ENCODE measurements at regions not wholly inside any gene's neighbourhood (a gene's known extent, or its start where the extent isn't known, plus 50 kb on each side); places are given as distances from the start of the nearest gene placed in this dataset.

DNA sequence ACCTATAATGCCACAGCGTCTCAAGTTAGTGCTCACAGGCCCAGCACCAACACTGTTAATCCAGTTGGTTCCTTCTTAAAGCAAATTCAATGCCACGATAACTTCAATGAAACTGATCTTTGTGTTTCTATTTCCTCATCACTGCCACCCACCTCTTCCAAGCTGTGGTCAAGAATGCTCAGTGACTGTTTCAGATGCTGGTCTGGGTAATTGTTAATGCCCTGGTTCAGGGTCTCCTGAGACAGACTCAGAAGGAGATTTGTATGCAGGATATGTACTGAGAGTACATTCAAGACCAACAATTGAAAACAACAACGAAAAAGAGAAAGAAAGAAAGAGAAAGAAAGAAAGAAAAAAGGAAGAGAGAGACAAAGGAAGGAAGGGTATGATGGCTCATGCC, 505.3 kb downstream of the TLE4 start:
- no peak for DNase-seq (ENCODE audit: low read depth in 2 of 2)

DNA sequence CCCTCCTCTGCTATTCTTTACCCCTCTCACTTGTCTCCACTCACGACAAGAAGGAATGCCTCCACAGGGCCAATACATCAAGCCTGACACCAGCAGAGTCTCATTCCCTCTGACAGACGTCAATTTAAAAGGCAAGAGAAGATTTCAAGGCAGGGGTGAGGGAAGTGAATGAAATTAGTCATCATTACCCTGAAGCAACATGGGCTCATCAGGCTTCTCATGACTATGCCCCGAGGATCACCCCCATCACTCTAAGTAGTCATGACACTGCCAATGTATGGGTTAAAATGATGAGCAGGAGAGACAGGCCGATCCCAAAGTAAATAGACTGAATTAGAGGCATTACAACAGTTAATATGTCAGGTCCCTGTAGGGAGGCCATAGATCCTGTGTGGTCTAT, 504.4 kb downstream of the TLE4 start:
- no peak for DNase-seq (ENCODE audit: low read depth in 2 of 2)

DNA sequence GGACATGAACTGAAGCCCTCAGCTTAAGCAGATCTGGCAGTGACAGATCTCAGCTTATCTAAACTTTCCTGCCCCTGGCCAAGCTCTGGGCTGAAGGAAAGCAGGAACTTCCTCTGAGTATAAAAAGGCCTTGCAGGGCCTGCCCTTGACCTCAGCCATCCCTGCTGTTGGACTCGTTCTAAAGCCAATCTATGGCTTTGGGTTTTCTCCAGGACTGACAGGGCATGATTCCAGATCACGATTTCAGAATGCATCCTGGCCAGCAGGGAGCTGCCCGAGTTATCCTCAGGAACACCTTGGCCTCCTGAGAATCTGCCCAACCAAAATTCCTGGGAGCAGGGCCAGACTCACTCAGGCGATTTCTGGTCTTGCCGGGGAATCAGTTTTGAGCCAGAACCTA, 502.7 kb downstream of the TLE4 start:
- DNase-seq (ENCODE audit: low read depth in 2 of 2) = no peak

DNA sequence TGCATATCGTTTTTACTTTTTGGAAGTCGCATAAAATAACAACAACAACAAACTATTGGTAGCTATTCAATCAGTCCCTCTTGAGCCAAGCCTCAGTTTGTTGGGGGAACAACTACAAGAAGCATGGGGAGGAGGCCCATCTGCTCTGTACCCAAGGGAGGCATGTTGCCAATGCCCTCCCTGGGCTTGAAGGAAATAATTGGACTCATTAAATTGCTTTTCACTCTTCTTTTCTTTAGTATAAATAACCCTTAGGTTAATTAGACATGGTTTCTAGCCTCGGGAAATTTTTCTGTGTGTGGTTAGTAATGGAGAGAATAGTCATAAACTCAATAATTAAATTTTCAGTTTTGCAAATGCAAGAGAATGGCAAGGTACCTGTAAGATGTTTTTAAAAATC, 500.7 kb downstream of the TLE4 start:
- DNase-seq (ENCODE audit: low read depth in 2 of 2) = no peak

DNA sequence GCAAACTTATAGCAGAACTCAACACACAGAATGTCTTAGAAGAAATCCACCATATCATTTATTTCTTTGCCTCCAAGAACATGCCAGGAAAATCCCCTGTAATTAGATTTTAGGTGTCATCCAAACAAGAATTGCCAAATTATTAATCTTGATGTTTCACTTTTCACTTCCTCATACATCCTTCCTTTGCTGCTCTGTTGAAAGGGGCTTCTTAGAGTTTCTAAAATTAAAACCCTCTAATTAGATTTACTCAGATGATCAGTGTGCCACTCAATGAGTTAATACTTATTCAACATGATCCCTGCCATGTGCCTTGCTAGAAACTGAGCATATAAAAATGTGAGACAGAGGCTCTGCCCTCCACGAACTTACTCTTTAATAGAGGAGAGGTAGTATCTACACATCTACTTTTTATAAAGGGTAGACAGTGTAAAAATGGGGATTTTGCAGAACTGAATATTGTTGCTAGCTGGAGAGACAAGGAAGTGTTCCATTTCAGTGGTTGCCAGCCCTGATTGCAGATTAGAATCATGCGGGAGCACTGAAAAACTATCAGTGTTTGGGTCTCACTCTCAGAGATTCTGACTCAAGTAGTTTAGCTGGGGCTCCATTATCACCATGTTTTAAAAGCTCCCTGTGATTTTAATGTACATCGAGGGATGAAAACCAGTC, 498.4 kb downstream of the TLE4 start:
- DNase-seq (ENCODE audit: low read depth in 2 of 2) = no peak

DNA sequence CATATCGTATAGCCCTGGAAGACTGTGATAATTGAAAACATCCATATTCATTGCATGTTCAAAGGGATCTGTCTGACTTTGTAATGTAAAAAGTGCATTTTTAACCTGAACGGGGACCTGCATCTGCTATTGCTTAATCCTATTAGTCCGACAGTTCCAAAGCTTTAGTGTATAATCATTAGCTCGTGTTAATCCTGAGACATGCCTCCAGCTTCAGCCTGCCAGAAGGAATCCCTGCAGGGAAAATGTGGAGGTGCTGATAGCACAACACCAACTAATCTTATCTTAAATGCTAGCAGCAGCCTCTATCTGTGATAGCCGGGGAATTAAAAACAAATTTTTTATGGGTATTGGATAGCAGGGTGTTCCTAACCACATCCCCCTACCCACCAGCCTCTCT, 495.2 kb downstream of the TLE4 start:
- no peak for DNase-seq (ENCODE audit: low read depth in 2 of 2)

DNA sequence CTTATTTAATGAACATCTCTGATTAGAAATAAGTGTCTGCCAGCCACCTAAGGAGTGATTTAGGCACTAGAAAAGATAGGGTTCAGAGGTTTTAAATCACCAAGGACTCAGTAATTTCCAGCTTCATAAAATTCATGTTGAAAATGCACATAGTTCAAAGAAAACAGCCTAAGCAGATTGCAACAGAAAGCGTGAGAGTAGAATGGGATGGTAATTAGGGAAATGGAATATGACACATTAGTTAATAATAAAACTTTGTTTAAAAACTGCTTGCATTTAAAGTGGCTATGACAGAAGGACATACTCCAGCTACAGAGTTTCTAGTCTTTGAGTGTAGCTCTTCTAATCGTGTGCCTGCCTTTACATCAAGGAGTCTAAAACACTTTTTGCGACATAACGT, 490.8 kb downstream of the TLE4 start:
- DNase-seq (ENCODE audit: low read depth in 2 of 2) = no peak

DNA sequence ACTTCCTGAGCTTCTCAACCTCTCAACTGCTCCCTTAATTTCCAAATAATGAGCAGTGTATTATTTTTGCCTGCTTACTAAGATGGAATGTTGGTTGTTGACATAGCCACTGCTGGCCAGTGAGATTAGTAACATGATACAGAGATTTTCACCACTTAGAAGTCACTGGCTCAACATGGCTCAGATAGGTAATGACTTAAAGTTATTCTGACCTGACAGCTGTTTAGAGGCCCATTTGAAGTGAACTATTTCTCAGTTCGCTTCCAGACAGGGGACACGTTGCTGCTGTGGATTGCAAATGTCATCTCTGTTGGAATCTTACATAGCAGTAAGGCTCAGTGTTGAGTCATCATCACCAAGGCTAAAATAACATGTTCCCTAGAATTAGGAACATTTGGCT, 490.2 kb downstream of the TLE4 start:
- DNase-seq (ENCODE audit: low read depth in 2 of 2) = no peak

DNA sequence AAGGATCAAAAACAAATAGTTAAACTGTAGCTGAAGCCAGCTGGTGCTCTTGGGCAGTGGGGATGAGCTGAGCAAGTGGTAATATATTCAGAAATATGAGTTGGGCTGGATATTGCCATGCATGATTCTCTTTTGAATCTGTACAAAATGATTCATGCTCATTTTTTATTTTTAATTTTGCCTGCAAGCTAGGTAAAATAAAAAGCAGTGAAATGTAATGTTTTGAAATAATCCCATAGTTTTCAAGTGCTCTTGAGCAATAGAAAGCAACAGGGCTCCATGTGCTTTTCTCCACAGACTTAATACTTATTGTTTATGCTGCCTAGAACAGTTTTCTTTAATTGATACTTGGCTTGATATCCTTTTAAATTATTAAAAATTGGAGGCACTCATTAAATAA, 489.3 kb downstream of the TLE4 start:
- DNase-seq (ENCODE audit: low read depth in 2 of 2) = no peak

DNA sequence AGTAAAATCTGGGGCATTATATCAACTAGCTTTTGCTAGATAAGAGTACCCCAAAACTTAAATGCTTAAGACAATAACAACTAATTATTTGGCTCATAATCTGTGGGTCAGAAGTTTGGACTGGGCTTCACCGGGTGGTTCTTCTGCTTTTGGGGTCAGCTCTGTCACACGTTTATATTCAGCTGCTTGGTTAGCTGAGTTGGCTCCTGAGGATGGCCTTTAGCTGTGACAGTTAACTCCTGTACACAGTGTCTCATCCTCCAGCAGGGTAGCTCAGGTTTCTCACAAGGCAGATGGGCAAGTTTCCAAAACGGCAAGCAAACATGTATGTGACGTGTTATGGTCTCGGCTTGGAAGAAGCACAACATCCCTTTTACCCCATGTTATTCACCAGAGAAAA, 488.2 kb downstream of the TLE4 start:
- no peak for DNase-seq (ENCODE audit: low read depth in 2 of 2)

DNA sequence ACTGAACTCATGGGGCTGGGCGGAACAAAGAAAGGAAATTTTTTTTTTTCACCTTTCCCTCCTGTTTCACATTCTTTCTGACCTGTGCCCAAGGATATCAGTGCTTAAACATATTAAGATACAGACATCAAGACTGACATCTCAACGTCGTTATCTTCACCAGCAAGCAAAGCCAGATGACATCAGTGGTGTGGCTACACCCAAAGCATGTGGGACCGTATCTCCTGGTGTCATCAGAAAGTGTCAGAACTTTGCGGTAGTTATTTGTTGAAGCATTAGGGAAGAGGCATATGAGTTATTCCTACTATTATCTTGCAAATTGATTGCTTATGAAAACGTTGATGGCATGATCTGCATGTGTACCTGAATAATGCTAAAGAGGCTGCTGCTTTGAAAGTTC, 487.4 kb downstream of the TLE4 start:
- DNase-seq (ENCODE audit: low read depth in 2 of 2) = no peak

DNA sequence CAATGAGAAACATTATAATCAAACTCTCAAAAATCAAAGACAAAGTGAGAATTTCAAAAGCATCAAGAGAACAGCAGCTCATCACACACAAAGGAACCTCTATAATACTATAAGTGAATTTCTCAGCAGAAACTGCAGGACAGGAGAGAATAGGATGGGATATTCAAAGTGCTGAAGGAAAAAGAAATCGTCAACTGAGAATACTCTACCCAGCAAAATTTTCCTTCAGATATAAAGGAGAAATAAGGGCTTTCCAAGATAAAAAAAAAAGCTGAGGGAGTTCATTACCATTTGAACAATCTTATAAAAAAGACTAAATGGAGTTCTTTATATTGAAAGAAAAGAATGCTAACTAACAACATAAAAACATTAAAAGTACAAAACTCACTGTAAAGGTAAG, 481.1 kb downstream of the TLE4 start:
- DNase-seq (ENCODE audit: low read depth in 2 of 2) = no peak

DNA sequence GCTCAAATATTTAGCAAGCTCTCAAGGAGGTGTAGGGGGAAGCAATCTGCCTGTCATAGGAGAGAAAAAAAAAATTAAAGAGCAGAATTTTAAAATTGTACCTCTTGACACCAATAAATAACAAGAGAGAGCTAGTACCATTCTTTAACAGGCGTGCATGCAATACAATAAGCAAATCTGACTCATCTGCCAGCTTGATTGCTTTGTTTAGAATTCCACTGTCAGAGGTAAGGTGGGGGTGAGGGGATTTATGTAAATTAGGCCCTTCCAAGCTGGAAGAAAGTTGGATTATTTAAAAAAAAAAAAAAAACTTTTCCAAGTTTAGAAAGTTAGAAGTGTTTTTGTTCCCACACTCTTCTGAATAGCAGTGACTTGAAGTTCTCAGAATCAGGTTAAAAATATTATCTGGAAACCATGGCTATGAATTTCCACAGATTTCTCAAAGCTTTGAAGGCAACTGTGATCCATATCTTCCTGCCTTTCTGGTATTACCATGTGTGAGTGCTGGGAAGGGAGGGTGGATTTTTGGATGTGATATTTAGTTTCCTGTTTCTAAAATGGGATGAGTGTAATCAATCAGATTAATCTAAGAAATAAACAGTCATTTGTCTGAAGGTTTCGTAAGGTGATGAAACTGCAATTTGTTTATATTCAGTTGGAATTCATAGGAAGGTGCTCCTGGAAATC, 477.5 kb downstream of the TLE4 start:
- no peak for DNase-seq (ENCODE audit: low read depth in 2 of 2)

DNA sequence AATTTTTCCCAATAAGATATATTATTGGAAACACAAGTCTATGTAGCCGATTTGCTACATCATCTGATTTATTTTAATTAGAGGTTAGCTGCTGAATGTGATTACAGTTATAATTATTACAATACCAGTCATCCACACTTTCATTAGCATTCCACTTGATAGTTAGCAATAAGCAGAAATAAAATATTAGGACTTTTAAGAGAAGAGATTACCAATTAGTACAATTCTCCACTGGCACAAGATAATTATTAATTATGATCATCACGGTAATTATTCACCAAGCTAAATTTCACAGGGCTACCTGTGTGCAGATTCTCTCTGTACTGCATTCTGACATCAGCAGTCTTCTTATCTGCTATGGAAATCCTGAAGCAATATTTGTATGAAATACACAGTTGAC, 474.7 kb downstream of the TLE4 start:
- no peak for DNase-seq (ENCODE audit: low read depth in 2 of 2)

DNA sequence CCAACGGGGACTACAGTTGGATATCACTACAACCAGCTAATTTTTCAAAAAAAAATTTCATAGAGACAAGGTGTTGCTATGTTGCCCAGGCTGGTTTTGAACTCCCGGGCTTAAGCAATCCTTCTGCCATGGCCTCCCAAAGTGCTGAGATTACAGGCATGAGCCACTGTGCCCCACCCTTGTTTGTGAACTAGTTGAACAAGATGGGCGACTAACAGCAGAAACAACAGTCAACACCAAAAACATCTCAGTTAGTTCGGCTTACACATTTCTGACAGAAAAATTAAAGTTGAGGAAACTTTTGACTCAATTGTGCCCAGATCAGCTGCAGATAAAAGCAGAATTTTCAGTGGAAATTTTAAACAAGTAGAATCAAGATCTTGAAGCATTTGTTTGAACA, 470.1 kb downstream of the TLE4 start:
- no peak for DNase-seq (ENCODE audit: low read depth in 2 of 2)

DNA sequence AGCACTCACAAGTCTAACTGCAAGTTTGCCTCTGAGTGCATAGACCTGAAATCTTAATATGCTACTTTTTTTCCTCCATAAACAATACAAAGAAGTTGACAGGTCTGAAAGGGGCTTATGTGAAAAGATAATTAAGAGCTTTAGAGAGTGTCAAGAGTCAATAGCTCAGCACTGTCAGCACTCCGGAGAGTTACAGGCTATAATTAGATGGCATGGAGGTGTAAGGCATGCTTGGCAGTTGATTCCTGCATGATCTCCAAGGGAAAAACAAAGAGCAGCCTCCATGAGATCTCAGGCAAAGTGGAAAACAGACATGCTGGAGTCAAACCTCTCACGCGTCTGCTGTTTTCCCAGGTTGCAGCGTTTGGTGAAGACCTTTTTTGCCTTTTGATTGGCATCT, 468.7 kb downstream of the TLE4 start:
- DNase-seq (ENCODE audit: low read depth in 2 of 2) = no peak

DNA sequence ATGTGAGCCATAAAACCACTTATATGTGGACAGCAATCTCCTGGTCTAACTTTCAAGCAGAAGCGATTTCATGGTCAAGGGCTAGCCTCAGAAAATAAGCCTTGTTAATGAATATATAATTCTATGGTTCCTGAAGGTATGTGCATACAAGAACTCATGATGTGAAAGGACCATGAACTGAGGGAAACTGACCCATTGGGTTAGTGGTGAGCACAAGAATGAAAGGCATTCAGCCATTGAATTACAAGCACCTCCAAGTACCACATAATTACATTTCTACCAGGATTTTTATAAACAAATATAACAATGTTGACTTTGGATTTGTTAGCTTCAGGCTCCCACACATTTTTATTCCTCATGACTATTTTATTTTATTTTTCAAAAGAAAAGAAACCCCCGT, 459.0 kb downstream of the TLE4 start:
- DNase-seq (ENCODE audit: low read depth in 2 of 2) = no peak

DNA sequence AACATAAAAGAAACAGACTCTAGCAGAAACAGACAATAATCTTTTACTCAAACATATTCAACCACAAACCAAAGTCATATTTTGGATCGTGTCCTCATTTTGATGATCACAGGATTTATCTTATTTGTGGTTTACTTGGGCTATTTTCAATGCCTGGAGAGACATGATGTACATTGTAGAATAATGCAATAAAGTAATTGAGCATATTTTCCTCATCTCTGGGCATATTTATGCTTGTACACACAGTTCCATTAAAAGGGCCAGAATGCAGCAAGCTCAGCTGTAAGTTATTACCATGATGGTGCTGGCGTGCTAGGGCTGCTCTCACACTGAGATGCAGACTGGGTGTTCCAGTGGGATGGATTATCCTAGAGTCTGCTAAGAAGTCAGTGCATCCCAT, 456.7 kb downstream of the TLE4 start:
- no peak for DNase-seq (ENCODE audit: low read depth in 2 of 2)

DNA sequence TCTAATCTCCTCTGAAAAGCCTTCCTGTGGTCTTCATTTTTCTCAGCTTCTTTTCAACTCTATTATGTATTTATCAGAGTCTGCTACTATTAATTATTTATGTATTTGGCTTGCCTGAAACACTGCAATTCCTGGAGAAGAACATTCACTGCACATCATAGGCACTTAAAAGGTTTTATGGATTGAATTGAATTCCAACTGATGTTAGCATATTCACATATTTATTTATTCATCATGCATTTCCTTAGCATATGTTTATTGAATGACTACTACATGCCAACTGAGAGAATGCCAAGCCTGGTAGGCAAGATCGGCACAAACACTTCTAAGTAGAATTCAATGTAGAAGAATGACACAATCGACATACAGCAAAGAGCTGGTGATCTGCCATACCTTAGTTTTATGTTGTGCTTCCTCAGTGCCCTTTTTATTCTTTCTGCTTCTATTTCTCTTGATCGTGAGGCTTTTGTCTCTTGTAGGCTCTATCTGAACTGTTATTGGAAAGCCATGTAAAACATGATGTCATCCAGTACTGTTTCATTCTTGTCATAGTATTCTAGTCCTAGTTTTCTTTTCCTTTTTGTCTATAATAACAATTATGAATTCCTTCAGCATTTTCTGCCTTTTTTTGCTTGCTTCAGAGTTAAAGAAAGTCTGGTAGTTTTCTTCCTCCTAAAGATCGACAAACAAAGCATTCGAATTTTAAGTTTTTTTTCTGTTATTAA, 454.2 kb downstream of the TLE4 start:
- no peak for DNase-seq (ENCODE audit: low read depth in 2 of 2)

DNA sequence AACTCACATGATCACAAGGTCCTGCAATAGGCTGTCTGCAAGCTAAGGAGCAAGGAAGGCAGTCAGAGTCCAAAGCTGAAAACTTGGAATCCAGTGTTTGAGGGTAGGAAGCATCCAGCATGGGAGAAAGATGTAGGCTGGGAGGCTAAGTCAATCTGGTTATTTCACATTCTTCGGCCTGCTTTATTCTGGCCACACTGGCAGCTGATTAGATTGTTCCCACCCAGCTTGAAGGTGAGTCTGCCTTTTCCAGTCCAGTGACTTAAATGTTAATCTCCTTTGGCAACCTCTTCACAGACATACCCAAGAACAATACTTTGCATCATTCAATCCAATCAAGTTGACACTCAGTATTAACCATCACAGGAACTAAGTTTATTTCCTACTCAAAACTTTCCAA, 453.4 kb downstream of the TLE4 start:
- no peak for DNase-seq (ENCODE audit: low read depth in 2 of 2)

DNA sequence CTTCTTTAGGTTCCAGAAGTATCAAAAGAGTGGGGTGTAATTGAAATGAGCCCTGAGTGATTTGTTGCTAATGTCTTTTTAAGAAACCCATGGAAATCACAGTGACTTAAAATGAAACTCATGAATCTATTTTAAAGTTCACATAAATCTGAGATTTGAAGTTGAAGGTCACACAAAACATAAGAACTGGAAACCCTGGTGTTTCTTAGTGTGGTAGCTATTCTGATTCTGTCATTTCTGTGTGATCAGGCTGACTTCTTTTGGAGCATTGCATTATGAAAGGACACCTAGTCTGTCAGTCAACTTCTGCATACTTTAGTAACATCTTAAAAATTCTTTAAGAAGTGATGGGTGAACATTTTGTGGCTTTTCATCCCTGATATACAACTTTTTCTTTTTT, 448.8 kb downstream of the TLE4 start:
- DNase-seq (ENCODE audit: low read depth in 2 of 2) = no peak

DNA sequence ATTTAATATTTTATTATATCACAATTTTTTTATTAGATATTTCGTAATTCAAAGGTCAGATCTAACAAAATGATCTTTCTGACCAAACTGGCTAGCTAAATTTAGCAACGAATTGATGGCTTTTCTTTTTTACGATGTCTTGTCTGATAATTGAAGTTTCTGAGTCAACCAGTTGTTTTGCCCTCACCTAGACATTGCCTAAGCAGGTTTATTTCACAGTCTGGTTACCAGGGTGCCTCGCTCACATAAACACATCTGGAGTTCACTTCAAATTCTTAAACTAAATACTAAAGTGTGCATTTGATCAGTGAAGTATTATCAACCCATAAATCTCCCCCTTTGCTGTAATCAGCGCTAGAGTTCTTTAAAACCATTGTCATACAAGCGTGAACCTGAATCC, 448.3 kb downstream of the TLE4 start:
- DNase-seq (ENCODE audit: low read depth in 2 of 2) = no peak

DNA sequence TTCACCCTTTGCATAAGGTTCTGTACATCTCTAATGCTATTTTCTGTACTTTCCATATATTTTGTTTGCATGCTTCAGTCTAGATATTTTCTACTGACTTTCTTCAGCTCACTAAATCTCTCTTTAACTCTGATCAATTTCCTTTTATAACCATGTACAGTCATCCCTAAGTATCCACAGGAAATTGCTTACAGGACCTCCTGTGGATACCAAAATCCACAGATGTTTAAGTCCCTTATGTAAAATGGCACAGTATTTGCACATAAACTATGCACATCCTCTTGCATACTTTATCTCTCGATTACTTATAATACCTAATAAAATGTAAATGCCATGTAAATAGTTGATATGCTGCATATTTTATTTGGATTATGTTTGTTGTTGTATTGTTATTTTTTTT, 442.1 kb downstream of the TLE4 start:
- no peak for DNase-seq (ENCODE audit: low read depth in 2 of 2)

Measured in activated CD8-positive, alpha-beta memory T cell treated with anti-CD3 and anti-CD28 coated beads for 4 hours (primary cell).